ENCODE measurements at regions not wholly inside any gene's neighbourhood (a gene's known extent, or its start where the extent isn't known, plus 50 kb on each side); places are given as distances from the start of the nearest gene placed in this dataset.

DNA sequence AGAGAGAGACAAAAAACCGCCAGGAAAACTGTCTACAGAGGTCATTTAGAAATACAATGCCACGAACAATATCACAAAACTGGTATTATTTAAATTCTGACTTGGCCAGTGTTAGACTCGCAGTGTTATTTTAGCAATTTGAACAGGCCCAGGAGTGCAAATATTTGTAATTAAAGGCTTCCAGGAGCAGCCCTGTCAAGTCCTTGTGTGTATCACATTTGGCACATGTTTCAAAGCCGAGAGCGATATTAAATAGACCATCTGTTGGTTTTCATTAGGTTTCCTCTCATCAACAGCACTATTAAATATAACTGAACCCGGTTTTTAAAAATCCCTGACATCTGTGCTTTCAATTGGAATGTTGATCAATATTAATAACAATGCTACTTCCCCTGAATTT lies 656.9 kb downstream of the TSN start:
- Histone ChIP-seq H3K4me3 (ENCODE audit: low read depth, low read length) (no peak overlapping the region), H3K27me3 (ENCODE audit: control insufficient read depth, insufficient read depth, low read length) (no peaks in the 10 kb centered on the region), H3K36me3 (ENCODE audit: control insufficient read depth, insufficient read depth, low read length) (no peaks in the 10 kb centered on the region)
- no peak for DNase-seq (ENCODE audit: low read depth)
- TF ChIP-seq, protein P1, sequence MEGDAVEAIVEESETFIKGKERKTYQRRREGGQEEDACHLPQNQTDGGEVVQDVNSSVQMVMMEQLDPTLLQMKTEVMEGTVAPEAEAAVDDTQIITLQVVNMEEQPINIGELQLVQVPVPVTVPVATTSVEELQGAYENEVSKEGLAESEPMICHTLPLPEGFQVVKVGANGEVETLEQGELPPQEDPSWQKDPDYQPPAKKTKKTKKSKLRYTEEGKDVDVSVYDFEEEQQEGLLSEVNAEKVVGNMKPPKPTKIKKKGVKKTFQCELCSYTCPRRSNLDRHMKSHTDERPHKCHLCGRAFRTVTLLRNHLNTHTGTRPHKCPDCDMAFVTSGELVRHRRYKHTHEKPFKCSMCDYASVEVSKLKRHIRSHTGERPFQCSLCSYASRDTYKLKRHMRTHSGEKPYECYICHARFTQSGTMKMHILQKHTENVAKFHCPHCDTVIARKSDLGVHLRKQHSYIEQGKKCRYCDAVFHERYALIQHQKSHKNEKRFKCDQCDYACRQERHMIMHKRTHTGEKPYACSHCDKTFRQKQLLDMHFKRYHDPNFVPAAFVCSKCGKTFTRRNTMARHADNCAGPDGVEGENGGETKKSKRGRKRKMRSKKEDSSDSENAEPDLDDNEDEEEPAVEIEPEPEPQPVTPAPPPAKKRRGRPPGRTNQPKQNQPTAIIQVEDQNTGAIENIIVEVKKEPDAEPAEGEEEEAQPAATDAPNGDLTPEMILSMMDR (IDR thresholded peaks at IDR 0.05; ENCODE audit: insufficient read depth, low read length, poor library complexity, severe bottlenecking) = no peak

- no peak for DNase-seq (ENCODE audit: low read depth)
- H3K4me3 ChIP-seq (ENCODE audit: low read depth, low read length) = no peak overlapping the region
- TF ChIP-seq, protein P1 (IDR thresholded peaks at IDR 0.05; ENCODE audit: insufficient read depth, low read length, poor library complexity, severe bottlenecking) = no peak
- no peaks in the 10 kb centered on the region for H3K36me3 ChIP-seq (ENCODE audit: control insufficient read depth, insufficient read depth, low read length)
- H3K27me3 ChIP-seq (ENCODE audit: control insufficient read depth, insufficient read depth, low read length) = no peaks in the 10 kb centered on the region
Measured at GRCh38 chr2:122414902-122415301, 659.5 kb downstream of the TSN start.

DNA sequence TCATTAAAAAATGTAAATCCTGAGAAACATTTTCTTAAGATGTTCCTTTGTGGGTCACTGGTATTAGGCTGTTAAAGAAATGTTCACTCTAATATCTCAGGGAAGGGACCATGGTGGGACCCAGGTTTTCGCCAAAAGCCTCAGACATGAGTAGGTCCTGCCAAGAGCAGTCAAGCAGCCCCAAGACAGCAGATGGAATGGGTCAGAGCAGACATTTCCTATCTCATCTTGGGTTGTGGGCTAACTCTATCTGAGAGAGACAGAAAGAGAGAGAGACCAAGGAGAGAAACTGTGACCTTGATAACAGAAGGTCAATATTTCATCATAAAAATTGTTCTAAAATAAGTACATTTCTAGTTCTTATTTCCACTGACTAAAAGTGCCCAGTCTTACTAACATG lies 661.7 kb downstream of the TSN start:
- DNase-seq (ENCODE audit: low read depth) = no peak
- H3K27me3 ChIP-seq (ENCODE audit: control insufficient read depth, insufficient read depth, low read length) = no peaks in the 10 kb centered on the region
- H3K36me3 ChIP-seq (ENCODE audit: control insufficient read depth, insufficient read depth, low read length) = no peaks in the 10 kb centered on the region
- H3K4me3 ChIP-seq (ENCODE audit: low read depth, low read length) = no peak overlapping the region
- TF ChIP-seq, protein P1 (IDR thresholded peaks at IDR 0.05; ENCODE audit: insufficient read depth, low read length, poor library complexity, severe bottlenecking) = no peak

DNA sequence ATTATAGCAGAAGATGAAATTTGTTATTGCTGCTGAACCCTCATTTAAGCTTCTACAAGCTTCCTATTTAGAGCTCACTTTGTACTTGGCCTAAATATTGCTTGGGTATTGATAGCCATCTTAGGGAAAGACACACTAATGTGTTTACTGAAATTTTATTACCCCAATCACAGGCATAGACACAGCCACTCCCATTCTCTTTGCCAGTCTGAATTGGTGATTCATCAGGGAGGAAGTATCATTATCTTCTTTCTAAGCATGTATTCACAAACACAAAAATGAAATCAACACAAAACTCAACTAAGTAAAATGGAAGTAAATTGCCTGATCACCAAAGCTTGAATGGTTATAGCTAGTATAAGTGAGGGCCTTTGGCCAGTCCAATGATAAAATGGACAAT lies 666.3 kb downstream of the TSN start:
- Histone ChIP-seq H3K36me3 (ENCODE audit: control insufficient read depth, insufficient read depth, low read length) (no peaks in the 10 kb centered on the region), H3K4me3 (ENCODE audit: low read depth, low read length) (no peak overlapping the region), H3K27me3 (ENCODE audit: control insufficient read depth, insufficient read depth, low read length) (no peaks in the 10 kb centered on the region)
- no peak for DNase-seq (ENCODE audit: low read depth)
- TF ChIP-seq, protein P1 (IDR thresholded peaks at IDR 0.05; ENCODE audit: insufficient read depth, low read length, poor library complexity, severe bottlenecking) = no peak

DNA sequence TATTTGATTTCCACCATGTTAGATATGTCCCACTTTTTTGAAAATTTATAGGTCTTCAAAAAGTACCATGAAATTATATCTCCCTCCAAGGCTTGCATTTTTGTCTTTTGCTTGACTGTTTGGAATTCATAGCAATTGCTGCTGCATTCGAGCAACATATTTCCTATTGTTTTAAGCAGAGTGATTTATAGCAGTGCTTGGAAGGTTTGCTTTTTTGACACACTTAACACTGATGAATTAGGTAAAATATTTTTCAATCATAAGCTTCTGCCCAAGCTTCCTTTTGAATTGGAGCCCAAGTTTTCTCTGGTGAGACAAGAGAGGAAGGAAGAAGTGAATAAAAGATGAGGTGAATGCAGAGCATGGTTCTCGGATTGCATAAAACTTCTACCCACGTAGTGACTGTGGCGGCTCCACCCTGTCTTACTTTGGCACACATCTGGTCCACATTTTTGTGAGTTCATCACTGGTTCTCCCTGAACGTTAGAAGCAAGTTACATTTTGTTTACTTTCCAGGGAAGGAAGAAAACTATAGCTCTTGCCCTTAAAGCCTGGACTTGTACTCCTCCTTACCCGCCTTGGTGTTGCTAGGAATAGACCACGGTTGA lies 667.0 kb downstream of the TSN start:
- TF ChIP-seq, protein P1 (IDR thresholded peaks at IDR 0.05; ENCODE audit: insufficient read depth, low read length, poor library complexity, severe bottlenecking) = no peak
- no peaks in the 10 kb centered on the region for H3K27me3 ChIP-seq (ENCODE audit: control insufficient read depth, insufficient read depth, low read length)
- no peaks in the 10 kb centered on the region for H3K36me3 ChIP-seq (ENCODE audit: control insufficient read depth, insufficient read depth, low read length)
- no peak overlapping the region for H3K4me3 ChIP-seq (ENCODE audit: low read depth, low read length)
- DNase-seq (ENCODE audit: low read depth) = no peak

- TF ChIP-seq, protein P1 (IDR thresholded peaks at IDR 0.05; ENCODE audit: insufficient read depth, low read length, poor library complexity, severe bottlenecking) = no peak
- Histone ChIP-seq H3K27me3 (ENCODE audit: control insufficient read depth, insufficient read depth, low read length) (no peaks in the 10 kb centered on the region), H3K4me3 (ENCODE audit: low read depth, low read length) (no peak overlapping the region), H3K36me3 (ENCODE audit: control insufficient read depth, insufficient read depth, low read length) (no peaks in the 10 kb centered on the region)
- no peak for DNase-seq (ENCODE audit: low read depth)
Measured at GRCh38 chr2:122423934-122424333, 668.5 kb downstream of the TSN start.
